HL-60 (cell line): ENCODE measurements at regions not wholly inside any gene's neighbourhood (a gene's known extent, or its start where the extent isn't known, plus 50 kb on each side); places are given as distances from the start of the nearest gene placed in this dataset.

Source experiments
- GABPA ChIP-seq: IDR thresholded peaks from 2 replicates; pipeline ENCODE4 v1.6.1; 2012; ENCODE audit warnings: low read depth
- POLR2AphosphoS5 ChIP-seq: IDR thresholded peaks from 2 replicates; pipeline ENCODE4 v1.6.1; 2012; ENCODE audit warnings: low read depth
- SPI1 ChIP-seq: IDR thresholded peaks from 2 replicates; pipeline ENCODE4 v1.6.1; 2012; ENCODE audit warnings: low read depth, mild to moderate bottlenecking, borderline replicate concordance
- TF ChIP-seq, protein P1 (sequence below): IDR thresholded peaks from one replicate; pipeline ENCODE4 v1.5.1; 2011; ENCODE audit warnings: low read length, control low read depth, inconsistent platforms; ENCODE audit not compliant: insufficient read depth
- TF ChIP-seq, protein P2 (sequence below): IDR thresholded peaks from 2 replicates; pipeline ENCODE4 v1.6.1; 2012; ENCODE audit warnings: low read depth; ENCODE audit not compliant: insufficient replicate concordance

DNA sequence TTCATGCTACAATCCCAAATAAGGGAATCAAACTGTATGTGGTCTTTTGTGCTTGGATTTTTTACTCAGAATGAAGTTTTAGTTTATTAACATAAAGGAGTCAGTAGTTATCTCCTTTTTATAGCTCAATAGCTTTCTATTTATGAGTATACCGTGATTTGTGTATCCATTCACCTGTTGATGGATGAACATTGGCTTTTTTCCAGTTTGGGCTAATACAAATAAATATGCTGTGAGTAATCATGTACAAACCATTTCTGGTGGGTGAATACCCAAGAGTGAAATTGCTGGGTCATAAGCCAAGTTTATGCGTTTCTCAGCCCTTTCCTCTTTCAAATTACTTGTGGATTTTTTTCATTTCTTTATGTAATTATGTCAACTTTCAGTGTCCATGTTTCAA lies 395.3 kb downstream of the OSTF1 start:
- TF ChIP-seq, protein P1, sequence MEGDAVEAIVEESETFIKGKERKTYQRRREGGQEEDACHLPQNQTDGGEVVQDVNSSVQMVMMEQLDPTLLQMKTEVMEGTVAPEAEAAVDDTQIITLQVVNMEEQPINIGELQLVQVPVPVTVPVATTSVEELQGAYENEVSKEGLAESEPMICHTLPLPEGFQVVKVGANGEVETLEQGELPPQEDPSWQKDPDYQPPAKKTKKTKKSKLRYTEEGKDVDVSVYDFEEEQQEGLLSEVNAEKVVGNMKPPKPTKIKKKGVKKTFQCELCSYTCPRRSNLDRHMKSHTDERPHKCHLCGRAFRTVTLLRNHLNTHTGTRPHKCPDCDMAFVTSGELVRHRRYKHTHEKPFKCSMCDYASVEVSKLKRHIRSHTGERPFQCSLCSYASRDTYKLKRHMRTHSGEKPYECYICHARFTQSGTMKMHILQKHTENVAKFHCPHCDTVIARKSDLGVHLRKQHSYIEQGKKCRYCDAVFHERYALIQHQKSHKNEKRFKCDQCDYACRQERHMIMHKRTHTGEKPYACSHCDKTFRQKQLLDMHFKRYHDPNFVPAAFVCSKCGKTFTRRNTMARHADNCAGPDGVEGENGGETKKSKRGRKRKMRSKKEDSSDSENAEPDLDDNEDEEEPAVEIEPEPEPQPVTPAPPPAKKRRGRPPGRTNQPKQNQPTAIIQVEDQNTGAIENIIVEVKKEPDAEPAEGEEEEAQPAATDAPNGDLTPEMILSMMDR = no peak
- no peak for TF ChIP-seq GABPA
- TF ChIP-seq POLR2AphosphoS5 = no peak
- TF ChIP-seq, protein P2, sequence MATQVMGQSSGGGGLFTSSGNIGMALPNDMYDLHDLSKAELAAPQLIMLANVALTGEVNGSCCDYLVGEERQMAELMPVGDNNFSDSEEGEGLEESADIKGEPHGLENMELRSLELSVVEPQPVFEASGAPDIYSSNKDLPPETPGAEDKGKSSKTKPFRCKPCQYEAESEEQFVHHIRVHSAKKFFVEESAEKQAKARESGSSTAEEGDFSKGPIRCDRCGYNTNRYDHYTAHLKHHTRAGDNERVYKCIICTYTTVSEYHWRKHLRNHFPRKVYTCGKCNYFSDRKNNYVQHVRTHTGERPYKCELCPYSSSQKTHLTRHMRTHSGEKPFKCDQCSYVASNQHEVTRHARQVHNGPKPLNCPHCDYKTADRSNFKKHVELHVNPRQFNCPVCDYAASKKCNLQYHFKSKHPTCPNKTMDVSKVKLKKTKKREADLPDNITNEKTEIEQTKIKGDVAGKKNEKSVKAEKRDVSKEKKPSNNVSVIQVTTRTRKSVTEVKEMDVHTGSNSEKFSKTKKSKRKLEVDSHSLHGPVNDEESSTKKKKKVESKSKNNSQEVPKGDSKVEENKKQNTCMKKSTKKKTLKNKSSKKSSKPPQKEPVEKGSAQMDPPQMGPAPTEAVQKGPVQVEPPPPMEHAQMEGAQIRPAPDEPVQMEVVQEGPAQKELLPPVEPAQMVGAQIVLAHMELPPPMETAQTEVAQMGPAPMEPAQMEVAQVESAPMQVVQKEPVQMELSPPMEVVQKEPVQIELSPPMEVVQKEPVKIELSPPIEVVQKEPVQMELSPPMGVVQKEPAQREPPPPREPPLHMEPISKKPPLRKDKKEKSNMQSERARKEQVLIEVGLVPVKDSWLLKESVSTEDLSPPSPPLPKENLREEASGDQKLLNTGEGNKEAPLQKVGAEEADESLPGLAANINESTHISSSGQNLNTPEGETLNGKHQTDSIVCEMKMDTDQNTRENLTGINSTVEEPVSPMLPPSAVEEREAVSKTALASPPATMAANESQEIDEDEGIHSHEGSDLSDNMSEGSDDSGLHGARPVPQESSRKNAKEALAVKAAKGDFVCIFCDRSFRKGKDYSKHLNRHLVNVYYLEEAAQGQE = no peak
- no peak for TF ChIP-seq SPI1
